GM23338 (cell line): ENCODE measurements at regions not wholly inside any gene's neighbourhood (a gene's known extent, or its start where the extent isn't known, plus 50 kb on each side); places are given as distances from the start of the nearest gene placed in this dataset.
"Not testable (repeated sequence)": the region's sequence is repeated elsewhere in the genome, so short reads cannot be mapped to it uniquely, and the experiment has no call there.

Source experiments
- EZH2phosphoT487 ChIP-seq: fragments of 200-600 bp; sonication (generic); IDR thresholded peaks from one replicate; pipeline ENCODE4 v1.8.1; 2018; ENCODE audit warnings: antibody characterized with exemption; ENCODE audit not compliant: unreplicated experiment
- POLR2AphosphoS5 ChIP-seq: IDR thresholded peaks from 2 replicates; pipeline ENCODE4 v1.6.1; 2016; ENCODE audit warnings: antibody characterized with exemption, low read depth
- TF ChIP-seq, protein P1 (sequence below), 2 experiments: fragments of 200-600 bp in 1 of 2; sonication (generic) in 1 of 2; conservative IDR thresholded peaks; 2 replicates each; pipeline versions ENCODE4 v1.5.1 to v1.6.1; 2016 to 2017; ENCODE audit warnings: antibody characterized with exemption in 2 of 2, low read depth in 2 of 2, mild to moderate bottlenecking in 2 of 2, moderate library complexity in 1 of 2
- TF ChIP-seq, protein P2 (sequence below): IDR thresholded peaks from one replicate; pipeline ENCODE4 v1.6.1; 2018; ENCODE audit warnings: antibody characterized with exemption; ENCODE audit not compliant: unreplicated experiment

DNA sequence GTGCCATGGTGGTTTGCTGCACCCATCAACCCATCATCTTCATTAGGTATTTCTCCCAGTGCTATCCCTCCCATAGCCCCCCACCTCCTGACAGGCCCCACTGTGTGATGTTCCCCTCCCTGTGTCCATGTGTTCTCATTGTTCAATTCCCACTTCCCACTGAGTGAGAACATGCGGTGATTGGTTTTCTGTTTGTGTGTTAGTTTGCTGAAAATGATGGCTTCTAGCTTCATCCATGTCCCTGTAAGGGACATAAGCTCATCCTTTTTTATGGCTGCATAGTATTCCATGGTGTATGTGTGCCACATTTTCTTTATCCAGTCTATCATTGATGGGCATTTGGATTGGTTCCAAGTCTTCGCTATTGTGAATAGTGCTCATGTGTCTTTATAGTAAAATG lies 865.9 kb upstream of the CDH10 start:
- TF ChIP-seq POLR2AphosphoS5, EZH2phosphoT487: not testable (repeated sequence)
- TF ChIP-seq, protein P1, sequence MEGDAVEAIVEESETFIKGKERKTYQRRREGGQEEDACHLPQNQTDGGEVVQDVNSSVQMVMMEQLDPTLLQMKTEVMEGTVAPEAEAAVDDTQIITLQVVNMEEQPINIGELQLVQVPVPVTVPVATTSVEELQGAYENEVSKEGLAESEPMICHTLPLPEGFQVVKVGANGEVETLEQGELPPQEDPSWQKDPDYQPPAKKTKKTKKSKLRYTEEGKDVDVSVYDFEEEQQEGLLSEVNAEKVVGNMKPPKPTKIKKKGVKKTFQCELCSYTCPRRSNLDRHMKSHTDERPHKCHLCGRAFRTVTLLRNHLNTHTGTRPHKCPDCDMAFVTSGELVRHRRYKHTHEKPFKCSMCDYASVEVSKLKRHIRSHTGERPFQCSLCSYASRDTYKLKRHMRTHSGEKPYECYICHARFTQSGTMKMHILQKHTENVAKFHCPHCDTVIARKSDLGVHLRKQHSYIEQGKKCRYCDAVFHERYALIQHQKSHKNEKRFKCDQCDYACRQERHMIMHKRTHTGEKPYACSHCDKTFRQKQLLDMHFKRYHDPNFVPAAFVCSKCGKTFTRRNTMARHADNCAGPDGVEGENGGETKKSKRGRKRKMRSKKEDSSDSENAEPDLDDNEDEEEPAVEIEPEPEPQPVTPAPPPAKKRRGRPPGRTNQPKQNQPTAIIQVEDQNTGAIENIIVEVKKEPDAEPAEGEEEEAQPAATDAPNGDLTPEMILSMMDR (conservative IDR thresholded peaks at IDR 0.05; ENCODE audit: low read depth in 2 of 2): not testable (repeated sequence)
- TF ChIP-seq, protein P2, sequence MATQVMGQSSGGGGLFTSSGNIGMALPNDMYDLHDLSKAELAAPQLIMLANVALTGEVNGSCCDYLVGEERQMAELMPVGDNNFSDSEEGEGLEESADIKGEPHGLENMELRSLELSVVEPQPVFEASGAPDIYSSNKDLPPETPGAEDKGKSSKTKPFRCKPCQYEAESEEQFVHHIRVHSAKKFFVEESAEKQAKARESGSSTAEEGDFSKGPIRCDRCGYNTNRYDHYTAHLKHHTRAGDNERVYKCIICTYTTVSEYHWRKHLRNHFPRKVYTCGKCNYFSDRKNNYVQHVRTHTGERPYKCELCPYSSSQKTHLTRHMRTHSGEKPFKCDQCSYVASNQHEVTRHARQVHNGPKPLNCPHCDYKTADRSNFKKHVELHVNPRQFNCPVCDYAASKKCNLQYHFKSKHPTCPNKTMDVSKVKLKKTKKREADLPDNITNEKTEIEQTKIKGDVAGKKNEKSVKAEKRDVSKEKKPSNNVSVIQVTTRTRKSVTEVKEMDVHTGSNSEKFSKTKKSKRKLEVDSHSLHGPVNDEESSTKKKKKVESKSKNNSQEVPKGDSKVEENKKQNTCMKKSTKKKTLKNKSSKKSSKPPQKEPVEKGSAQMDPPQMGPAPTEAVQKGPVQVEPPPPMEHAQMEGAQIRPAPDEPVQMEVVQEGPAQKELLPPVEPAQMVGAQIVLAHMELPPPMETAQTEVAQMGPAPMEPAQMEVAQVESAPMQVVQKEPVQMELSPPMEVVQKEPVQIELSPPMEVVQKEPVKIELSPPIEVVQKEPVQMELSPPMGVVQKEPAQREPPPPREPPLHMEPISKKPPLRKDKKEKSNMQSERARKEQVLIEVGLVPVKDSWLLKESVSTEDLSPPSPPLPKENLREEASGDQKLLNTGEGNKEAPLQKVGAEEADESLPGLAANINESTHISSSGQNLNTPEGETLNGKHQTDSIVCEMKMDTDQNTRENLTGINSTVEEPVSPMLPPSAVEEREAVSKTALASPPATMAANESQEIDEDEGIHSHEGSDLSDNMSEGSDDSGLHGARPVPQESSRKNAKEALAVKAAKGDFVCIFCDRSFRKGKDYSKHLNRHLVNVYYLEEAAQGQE: not testable (repeated sequence)
